ENCODE measurements at regions not wholly inside any gene's neighbourhood (a gene's known extent, or its start where the extent isn't known, plus 50 kb on each side); places are given as distances from the start of the nearest gene placed in this dataset.
"Not testable (repeated sequence)": the region's sequence is repeated elsewhere in the genome, so short reads cannot be mapped to it uniquely, and the experiment has no call there.

- DNase-seq (ENCODE audit: low spot score): no peak
These were observed 63.5 kb downstream of the PCDH18 start for GRCh38 chr4:137468836-137469235.

- DNase-seq (ENCODE audit: low spot score): no peak
These were observed 64.8 kb downstream of the PCDH18 start for GRCh38 chr4:137467537-137467936.

GRCh38 chr4:137463377-137464003 lies 68.8 kb downstream of the PCDH18 start:
- no peak for DNase-seq (ENCODE audit: low spot score)

GRCh38 chr4:137455647-137456321 lies 76.5 kb downstream of the PCDH18 start:
- no peak for DNase-seq (ENCODE audit: low spot score)

- no peak for DNase-seq (ENCODE audit: low spot score)
These were observed 77.5 kb downstream of the PCDH18 start for GRCh38 chr4:137454767-137455166.

- DNase-seq (ENCODE audit: low spot score): no peak
These were observed 79.5 kb downstream of the PCDH18 start for GRCh38 chr4:137452799-137453198.

- DNase-seq (ENCODE audit: low spot score): no peak
These were observed 81.0 kb downstream of the PCDH18 start for GRCh38 chr4:137451172-137451825.

- DNase-seq (ENCODE audit: low spot score): no peak
These were observed 83.9 kb downstream of the PCDH18 start for GRCh38 chr4:137448402-137448801.

GRCh38 chr4:137446071-137446470 lies 86.2 kb downstream of the PCDH18 start:
- DNase-seq (ENCODE audit: low spot score): no peak

- DNase-seq (ENCODE audit: low spot score): no peak
These were observed 89.1 kb downstream of the PCDH18 start for GRCh38 chr4:137443031-137443800.

- DNase-seq (ENCODE audit: low spot score): no peak
These were observed 99.6 kb downstream of the PCDH18 start for GRCh38 chr4:137432446-137433311.

- DNase-seq (ENCODE audit: low spot score): no peak
These were observed 102.1 kb downstream of the PCDH18 start for GRCh38 chr4:137430171-137430570.

- no peak for DNase-seq (ENCODE audit: low spot score)
These were observed 104.9 kb downstream of the PCDH18 start for GRCh38 chr4:137427411-137427810.

GRCh38 chr4:137425281-137425680 lies 107.0 kb downstream of the PCDH18 start:
- DNase-seq (ENCODE audit: low spot score): no peak

GRCh38 chr4:137422666-137423065 lies 109.6 kb downstream of the PCDH18 start:
- DNase-seq (ENCODE audit: low spot score): no peak

- no peak for DNase-seq (ENCODE audit: low spot score)
These were observed 110.5 kb downstream of the PCDH18 start for GRCh38 chr4:137421796-137422195.

- DNase-seq (ENCODE audit: low spot score): no peak
These were observed 111.3 kb downstream of the PCDH18 start for GRCh38 chr4:137420901-137421396.

GRCh38 chr4:137417676-137418075 lies 114.6 kb downstream of the PCDH18 start:
- DNase-seq (ENCODE audit: low spot score): no peak

GRCh38 chr4:137414802-137415201 lies 117.5 kb downstream of the PCDH18 start:
- DNase-seq (ENCODE audit: low spot score): no peak

GRCh38 chr4:137408527-137409177 lies 123.6 kb downstream of the PCDH18 start:
- DNase-seq (ENCODE audit: low spot score): no peak

- not testable (repeated sequence) for DNase-seq (ENCODE audit: low spot score)
These were observed 126.5 kb downstream of the PCDH18 start for GRCh38 chr4:137405833-137406232.
